ENCODE measurements at regions not wholly inside any gene's neighbourhood (a gene's known extent, or its start where the extent isn't known, plus 50 kb on each side); places are given as distances from the start of the nearest gene placed in this dataset.

- intact Hi-C loops (cut with DNase I; ENCODE audit: low total_unique reads) = no loop called here
- TF ChIP-seq, protein P1, sequence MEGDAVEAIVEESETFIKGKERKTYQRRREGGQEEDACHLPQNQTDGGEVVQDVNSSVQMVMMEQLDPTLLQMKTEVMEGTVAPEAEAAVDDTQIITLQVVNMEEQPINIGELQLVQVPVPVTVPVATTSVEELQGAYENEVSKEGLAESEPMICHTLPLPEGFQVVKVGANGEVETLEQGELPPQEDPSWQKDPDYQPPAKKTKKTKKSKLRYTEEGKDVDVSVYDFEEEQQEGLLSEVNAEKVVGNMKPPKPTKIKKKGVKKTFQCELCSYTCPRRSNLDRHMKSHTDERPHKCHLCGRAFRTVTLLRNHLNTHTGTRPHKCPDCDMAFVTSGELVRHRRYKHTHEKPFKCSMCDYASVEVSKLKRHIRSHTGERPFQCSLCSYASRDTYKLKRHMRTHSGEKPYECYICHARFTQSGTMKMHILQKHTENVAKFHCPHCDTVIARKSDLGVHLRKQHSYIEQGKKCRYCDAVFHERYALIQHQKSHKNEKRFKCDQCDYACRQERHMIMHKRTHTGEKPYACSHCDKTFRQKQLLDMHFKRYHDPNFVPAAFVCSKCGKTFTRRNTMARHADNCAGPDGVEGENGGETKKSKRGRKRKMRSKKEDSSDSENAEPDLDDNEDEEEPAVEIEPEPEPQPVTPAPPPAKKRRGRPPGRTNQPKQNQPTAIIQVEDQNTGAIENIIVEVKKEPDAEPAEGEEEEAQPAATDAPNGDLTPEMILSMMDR (IDR thresholded peaks at IDR 0.05) = no peak
- Histone ChIP-seq H3K36me3 (no peaks in the 10 kb centered on the region), H3K9me3 (no peaks in the 10 kb centered on the region), H3K27me3 (no peaks in the 10 kb centered on the region), H3K4me1 (no peaks in the 10 kb centered on the region), H3K4me3 (no peak overlapping the region), H3K27ac (no peak overlapping the region)
- DNase-seq = no peak
These were observed 1526.1 kb downstream of the KCNT2 start for GRCh38 chr1:195082183-195082582.

DNA sequence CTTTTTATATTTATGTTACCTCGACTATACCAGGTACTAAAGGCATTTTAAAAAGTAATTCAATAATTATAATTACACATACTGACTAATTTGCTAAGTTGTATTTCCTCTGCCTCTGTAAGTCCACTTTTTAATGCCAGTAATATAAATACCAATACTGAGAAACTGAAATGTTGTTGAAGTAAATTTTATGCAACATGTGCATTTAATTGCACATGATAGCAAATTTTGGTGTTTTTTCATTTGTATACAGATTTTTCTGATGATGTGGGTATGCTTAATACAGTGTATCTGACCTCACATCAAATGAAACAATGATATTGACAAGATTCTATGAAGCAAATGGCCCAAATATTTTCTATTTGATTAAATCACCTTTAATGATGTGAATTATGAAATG, 1531.6 kb downstream of the KCNT2 start:
- H3K27me3 ChIP-seq = no peaks in the 10 kb centered on the region
- intact Hi-C loops (cut with DNase I; ENCODE audit: low total_unique reads) = no loop called here
- TF ChIP-seq, protein P1 (IDR thresholded peaks at IDR 0.05) = no peak

GRCh38 chr1:195075973-195076372, 1532.3 kb downstream of the KCNT2 start:
- no peak overlapping the region for H3K4me3 ChIP-seq
- no peak overlapping the region for H3K27ac ChIP-seq
- H3K27me3 ChIP-seq = no peaks in the 10 kb centered on the region
- no peaks in the 10 kb centered on the region for H3K4me1 ChIP-seq
- H3K9me3 ChIP-seq = no peaks in the 10 kb centered on the region
- no peaks in the 10 kb centered on the region for H3K36me3 ChIP-seq
- DNase-seq = no peak
- TF ChIP-seq, protein P1 (IDR thresholded peaks at IDR 0.05) = no peak
- intact Hi-C loops (cut with DNase I; ENCODE audit: low total_unique reads) = no loop called here

More for the DNA sequence above, 1531.6 kb downstream of the KCNT2 start:
- H3K9me3 ChIP-seq = no peaks in the 10 kb centered on the region
- DNase-seq = no peak
- H3K4me3 ChIP-seq = no peak overlapping the region
- no peaks in the 10 kb centered on the region for H3K36me3 ChIP-seq
- H3K4me1 ChIP-seq = no peaks in the 10 kb centered on the region
- H3K27ac ChIP-seq = no peak overlapping the region

- intact Hi-C loops (cut with DNase I; ENCODE audit: low total_unique reads) = no loop called here
- no peak for DNase-seq
- H3K27me3 ChIP-seq = no peaks in the 10 kb centered on the region
- H3K4me1 ChIP-seq = no peaks in the 10 kb centered on the region
- no peaks in the 10 kb centered on the region for H3K36me3 ChIP-seq
- no peaks in the 10 kb centered on the region for H3K9me3 ChIP-seq
- no peak overlapping the region for H3K27ac ChIP-seq
- no peak overlapping the region for H3K4me3 ChIP-seq
- TF ChIP-seq, protein P1 (IDR thresholded peaks at IDR 0.05) = no peak
These were observed 1536.8 kb downstream of the KCNT2 start for GRCh38 chr1:195071461-195071860.

DNA sequence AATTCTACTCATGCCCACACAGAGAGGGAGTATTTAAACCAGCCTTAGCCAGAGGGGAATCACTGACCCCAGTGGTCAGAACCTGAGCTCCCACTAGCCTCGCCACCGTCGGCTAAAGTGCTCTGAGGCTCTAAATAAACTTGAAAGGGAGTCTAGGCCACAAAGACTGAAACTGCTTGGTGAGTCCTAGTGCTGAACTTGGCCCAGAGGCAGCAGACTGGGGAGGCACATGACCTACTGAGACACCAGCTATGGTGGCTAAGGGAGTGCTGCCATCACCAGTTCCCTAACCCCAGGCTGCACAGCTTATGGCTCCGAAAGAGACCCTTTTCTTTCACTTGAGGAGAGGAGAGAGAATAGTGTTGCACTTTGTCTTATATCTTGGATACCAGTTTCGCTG, 1542.8 kb downstream of the KCNT2 start:
- no peak overlapping the region for H3K27ac ChIP-seq
- no peaks in the 10 kb centered on the region for H3K36me3 ChIP-seq
- H3K4me3 ChIP-seq = no peak overlapping the region
- H3K27me3 ChIP-seq = no peaks in the 10 kb centered on the region
- no peaks in the 10 kb centered on the region for H3K4me1 ChIP-seq
- no peak for DNase-seq
- H3K9me3 ChIP-seq = no peaks in the 10 kb centered on the region
- TF ChIP-seq, protein P1 (IDR thresholded peaks at IDR 0.05) = no peak
- intact Hi-C loops (cut with DNase I; ENCODE audit: low total_unique reads) = no loop called here

DNA sequence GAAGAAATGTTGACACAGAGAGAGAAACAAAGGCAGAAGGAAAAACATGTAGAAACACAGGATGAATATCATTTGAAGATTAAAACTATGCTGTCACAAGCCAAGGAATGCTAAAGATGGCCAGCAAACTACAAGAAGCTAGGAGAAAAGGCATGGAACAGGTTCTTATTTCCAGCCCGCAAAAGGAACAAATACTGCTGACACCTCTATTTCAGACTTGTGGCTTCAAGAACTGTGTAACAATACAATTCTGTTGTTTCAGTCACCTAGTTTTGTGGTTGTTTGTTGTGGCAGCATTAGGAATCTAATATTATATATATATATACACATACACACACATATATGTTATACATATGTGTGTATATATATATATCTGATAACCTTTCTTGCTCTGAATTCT, 1543.9 kb downstream of the KCNT2 start:
- TF ChIP-seq, protein P1 (IDR thresholded peaks at IDR 0.05) = no peak
- no peak for DNase-seq
- H3K36me3 ChIP-seq = no peaks in the 10 kb centered on the region
- H3K27ac ChIP-seq = no peak overlapping the region
- no peaks in the 10 kb centered on the region for H3K27me3 ChIP-seq
- H3K9me3 ChIP-seq = no peaks in the 10 kb centered on the region
- intact Hi-C loops (cut with DNase I; ENCODE audit: low total_unique reads) = no loop called here
- no peaks in the 10 kb centered on the region for H3K4me1 ChIP-seq
- H3K4me3 ChIP-seq = no peak overlapping the region

Measured in tibial artery (tissue), 4 donors.